ENCODE measurements at regions not wholly inside any gene's neighbourhood (a gene's known extent, or its start where the extent isn't known, plus 50 kb on each side); places are given as distances from the start of the nearest gene placed in this dataset.

- Histone ChIP-seq H3K27me3 (ENCODE audit: insufficient read depth, low read length, poor library complexity) (no peaks in the 10 kb centered on the region), H3K36me3 (ENCODE audit: insufficient read depth, low read length) (no peaks in the 10 kb centered on the region), H3K9ac (ENCODE audit: low read depth, low read length) (no peak overlapping the region), H3K9me3 (ENCODE audit: insufficient read depth, low read length, severe bottlenecking) (no peaks in the 10 kb centered on the region), H3K27ac (ENCODE audit: low read length) (no peak overlapping the region), H3K4me2 (ENCODE audit: insufficient read depth, low read length) (no peak overlapping the region), H3K4me1 (ENCODE audit: insufficient read depth, low read length) (no peaks in the 10 kb centered on the region), H3K79me2 (ENCODE audit: insufficient read depth, low read length) (no peaks in the 10 kb centered on the region), H4K20me1 (ENCODE audit: insufficient read depth, low read length) (no peaks in the 10 kb centered on the region), H2AFZ (ENCODE audit: low read depth, low read length) (no peak overlapping the region), H3K4me3 (ENCODE audit: low read depth in 1 of 2, low read length in 2 of 2) (no peak overlapping the region)
- DNase-seq, result no peak
- no peak for ATAC-seq (ENCODE audit: insufficient read depth, low read depth)
- TF ChIP-seq, protein P1, sequence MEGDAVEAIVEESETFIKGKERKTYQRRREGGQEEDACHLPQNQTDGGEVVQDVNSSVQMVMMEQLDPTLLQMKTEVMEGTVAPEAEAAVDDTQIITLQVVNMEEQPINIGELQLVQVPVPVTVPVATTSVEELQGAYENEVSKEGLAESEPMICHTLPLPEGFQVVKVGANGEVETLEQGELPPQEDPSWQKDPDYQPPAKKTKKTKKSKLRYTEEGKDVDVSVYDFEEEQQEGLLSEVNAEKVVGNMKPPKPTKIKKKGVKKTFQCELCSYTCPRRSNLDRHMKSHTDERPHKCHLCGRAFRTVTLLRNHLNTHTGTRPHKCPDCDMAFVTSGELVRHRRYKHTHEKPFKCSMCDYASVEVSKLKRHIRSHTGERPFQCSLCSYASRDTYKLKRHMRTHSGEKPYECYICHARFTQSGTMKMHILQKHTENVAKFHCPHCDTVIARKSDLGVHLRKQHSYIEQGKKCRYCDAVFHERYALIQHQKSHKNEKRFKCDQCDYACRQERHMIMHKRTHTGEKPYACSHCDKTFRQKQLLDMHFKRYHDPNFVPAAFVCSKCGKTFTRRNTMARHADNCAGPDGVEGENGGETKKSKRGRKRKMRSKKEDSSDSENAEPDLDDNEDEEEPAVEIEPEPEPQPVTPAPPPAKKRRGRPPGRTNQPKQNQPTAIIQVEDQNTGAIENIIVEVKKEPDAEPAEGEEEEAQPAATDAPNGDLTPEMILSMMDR (IDR thresholded peaks at IDR 0.05; ENCODE audit: borderline replicate concordance, extremely low read depth, low read length, poor library complexity, severe bottlenecking), result no peak
- TF ChIP-seq EZH2 (IDR thresholded peaks at IDR 0.05; ENCODE audit: borderline replicate concordance, low read depth, low read length, severe bottlenecking), result no peak
These were observed 373.5 kb upstream of the FAR2 start for GRCh38 chr12:28775556-28775955.

DNA sequence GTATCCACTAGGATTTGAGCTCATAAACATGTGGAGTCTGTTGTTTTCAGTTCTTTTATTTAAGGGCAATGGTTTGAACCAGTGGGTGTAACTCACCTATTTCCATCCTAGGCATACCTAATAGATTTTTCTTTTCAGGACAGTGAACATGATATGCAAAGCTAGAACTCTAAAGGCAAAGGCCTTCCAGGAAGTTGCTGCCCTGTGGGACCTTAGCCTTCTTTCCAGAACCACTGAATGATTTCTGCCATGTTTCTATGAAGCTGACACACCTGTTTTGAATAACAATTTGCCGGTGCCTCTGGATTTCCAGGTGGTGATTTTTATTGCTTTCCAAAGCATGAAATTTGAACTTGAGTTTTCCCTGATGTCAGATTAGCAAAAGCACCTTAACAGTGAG lies 372.9 kb upstream of the FAR2 start:
- H3K27ac ChIP-seq (ENCODE audit: low read length), result no peak overlapping the region
- H3K9me3 ChIP-seq (ENCODE audit: insufficient read depth, low read length, severe bottlenecking), result no peaks in the 10 kb centered on the region
- no peak overlapping the region for H3K9ac ChIP-seq (ENCODE audit: low read depth, low read length)
- no peaks in the 10 kb centered on the region for H3K79me2 ChIP-seq (ENCODE audit: insufficient read depth, low read length)
- H4K20me1 ChIP-seq (ENCODE audit: insufficient read depth, low read length), result no peaks in the 10 kb centered on the region
- H3K4me3 ChIP-seq (ENCODE audit: low read depth in 1 of 2, low read length in 2 of 2), result no peak overlapping the region
- H3K4me1 ChIP-seq (ENCODE audit: insufficient read depth, low read length), result no peaks in the 10 kb centered on the region
- DNase-seq (no peak), ATAC-seq (ENCODE audit: insufficient read depth, low read depth) (no peak)
- H3K27me3 ChIP-seq (ENCODE audit: insufficient read depth, low read length, poor library complexity), result no peaks in the 10 kb centered on the region
- H3K4me2 ChIP-seq (ENCODE audit: insufficient read depth, low read length), result no peak overlapping the region
- TF ChIP-seq, protein P1 (IDR thresholded peaks at IDR 0.05; ENCODE audit: borderline replicate concordance, extremely low read depth, low read length, poor library complexity, severe bottlenecking), result no peak
- TF ChIP-seq EZH2 (IDR thresholded peaks at IDR 0.05; ENCODE audit: borderline replicate concordance, low read depth, low read length, severe bottlenecking), result no peak
- H3K36me3 ChIP-seq (ENCODE audit: insufficient read depth, low read length), result no peaks in the 10 kb centered on the region
- no peak overlapping the region for H2AFZ ChIP-seq (ENCODE audit: low read depth, low read length)

DNA sequence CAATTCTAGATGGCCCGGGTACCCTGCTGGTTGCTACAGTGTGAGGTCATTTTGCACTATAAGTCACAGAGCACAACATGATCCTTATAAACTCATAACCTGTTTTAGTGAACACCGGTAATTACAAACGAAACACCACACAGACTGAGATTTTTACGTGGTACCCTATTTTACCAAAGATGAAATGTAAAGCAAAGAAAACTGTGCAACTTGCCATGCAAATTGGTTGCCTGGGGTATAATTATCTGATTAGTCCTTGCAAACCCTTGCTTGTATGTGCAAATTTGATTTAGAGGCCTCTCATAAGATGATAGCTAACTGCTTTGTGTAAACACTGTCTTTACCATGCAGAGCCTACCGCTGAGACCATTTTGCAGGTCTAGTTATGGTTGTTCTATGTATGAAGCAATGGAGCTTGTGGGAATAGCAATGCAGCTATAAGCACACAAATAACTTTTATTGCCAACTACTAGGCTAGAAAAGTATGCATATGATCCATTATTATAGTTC lies 372.1 kb upstream of the FAR2 start:
- H3K79me2 ChIP-seq (ENCODE audit: insufficient read depth, low read length), result no peaks in the 10 kb centered on the region
- no peaks in the 10 kb centered on the region for H3K9me3 ChIP-seq (ENCODE audit: insufficient read depth, low read length, severe bottlenecking)
- ATAC-seq (ENCODE audit: insufficient read depth, low read depth) (no peak), DNase-seq (no peak)
- no peak overlapping the region for H3K27ac ChIP-seq (ENCODE audit: low read length)
- no peak overlapping the region for H3K4me3 ChIP-seq (ENCODE audit: low read depth in 1 of 2, low read length in 2 of 2)
- TF ChIP-seq EZH2 (IDR thresholded peaks at IDR 0.05; ENCODE audit: borderline replicate concordance, low read depth, low read length, severe bottlenecking), result no peak
- TF ChIP-seq, protein P1 (IDR thresholded peaks at IDR 0.05; ENCODE audit: borderline replicate concordance, extremely low read depth, low read length, poor library complexity, severe bottlenecking), result no peak
- H3K36me3 ChIP-seq (ENCODE audit: insufficient read depth, low read length), result no peaks in the 10 kb centered on the region
- H4K20me1 ChIP-seq (ENCODE audit: insufficient read depth, low read length), result no peaks in the 10 kb centered on the region
- no peak overlapping the region for H2AFZ ChIP-seq (ENCODE audit: low read depth, low read length)
- no peak overlapping the region for H3K4me2 ChIP-seq (ENCODE audit: insufficient read depth, low read length)
- no peaks in the 10 kb centered on the region for H3K4me1 ChIP-seq (ENCODE audit: insufficient read depth, low read length)
- H3K27me3 ChIP-seq (ENCODE audit: insufficient read depth, low read length, poor library complexity), result no peaks in the 10 kb centered on the region
- no peak overlapping the region for H3K9ac ChIP-seq (ENCODE audit: low read depth, low read length)
